SKM-1 treated with dmso at 0.1 percent for 144 hours (cell line): ENCODE measurements at regions not wholly inside any gene's neighbourhood (a gene's known extent, or its start where the extent isn't known, plus 50 kb on each side); places are given as distances from the start of the nearest gene placed in this dataset.

Source experiments
- DNase-seq: peaks from one replicate; lab custom pipeline; 2025; ENCODE audit not compliant: unreplicated experiment; lab: John Stamatoyannopoulos, UW

DNA sequence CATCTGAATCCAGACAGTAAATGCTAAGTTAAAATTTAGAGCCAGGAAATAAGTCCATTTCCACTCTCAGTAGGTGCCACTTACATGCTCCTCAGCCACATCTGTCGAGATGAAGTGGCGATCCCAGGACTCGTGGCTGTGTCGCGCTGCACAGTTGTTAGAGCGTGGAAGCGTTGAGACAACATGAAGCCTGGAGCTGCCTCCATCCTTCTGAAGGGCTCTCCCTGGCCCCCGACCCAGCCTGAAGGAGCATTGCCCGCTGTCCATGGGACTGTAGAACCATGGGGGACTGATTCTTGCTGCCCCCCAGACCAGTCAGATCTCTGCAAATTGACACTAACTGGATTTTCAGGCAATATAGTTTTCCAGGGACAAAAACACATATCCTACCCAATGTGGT is 58.9 kb downstream of the IRX1 start:
- no peak for DNase-seq

DNA sequence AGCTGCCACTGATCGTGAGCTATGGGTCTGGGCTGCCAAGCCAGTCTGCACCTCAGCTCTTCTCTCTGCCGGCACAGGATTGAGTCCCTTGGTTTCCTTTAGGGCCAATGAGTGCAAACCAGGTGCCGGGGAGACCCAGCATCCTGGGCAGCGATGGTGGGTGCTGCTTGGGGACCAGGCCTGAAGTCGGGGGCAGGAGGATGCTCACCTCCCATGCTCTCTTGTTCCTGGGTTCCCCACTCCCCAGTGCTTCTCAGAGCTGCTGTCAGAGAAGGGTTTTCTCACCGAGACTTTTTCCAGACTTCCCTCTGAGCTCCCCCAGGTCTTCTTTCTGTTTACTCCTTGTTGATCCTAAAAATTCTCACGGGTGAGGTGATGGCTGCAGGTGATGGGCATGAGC is 61.2 kb downstream of the IRX1 start:
- no peak for DNase-seq

DNA sequence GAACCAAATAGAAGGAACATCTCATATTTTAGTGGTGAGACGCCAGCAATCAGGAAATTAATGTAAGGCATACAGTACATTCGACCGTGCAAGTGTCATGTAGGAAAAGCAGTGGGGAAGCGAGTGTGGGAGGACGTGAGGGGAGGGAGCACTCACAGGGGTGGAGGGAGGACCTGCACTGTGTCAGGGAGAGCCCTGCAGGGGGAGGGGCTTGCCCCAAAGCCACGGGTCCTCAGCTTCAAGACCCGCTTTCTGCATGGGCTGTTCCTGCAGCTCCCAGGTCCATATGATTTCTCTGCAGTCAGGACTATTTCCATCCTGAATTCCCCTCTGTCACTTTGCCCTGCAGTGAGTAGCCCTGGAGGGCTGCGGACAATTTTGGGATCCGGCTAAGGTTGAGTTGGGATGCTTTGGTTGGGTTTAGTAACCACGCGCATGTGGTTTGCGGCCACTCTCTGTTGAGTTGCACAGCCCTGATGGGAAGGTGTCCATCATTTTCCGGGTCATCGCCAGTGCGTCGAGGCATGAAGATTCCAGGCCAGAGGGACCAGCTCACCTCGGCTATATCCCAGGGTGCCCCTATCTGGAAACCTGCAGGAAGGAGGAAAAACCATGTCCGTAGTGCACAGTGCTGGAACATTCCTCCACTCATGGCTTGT is 61.9 kb downstream of the IRX1 start:
- DNase-seq, result no peak

DNA sequence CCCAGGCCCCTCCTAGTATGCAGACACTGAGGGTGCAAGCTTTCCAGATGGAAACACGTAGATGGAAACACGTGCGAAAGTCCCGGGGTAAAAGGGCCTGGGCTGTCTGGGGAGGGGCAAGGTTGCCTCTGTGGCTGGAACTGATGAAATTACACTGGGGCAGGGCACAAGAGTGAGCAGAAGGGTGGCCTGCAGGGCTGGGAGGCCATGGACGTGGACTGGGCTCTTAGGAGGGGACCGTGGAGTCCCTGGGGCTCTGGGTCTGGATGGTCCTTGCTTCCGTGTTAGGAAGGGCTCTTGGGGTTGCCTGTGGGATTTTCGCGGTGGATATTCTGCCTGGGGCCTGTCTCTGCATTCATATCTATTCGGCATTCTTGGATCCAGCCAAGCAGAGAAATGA is 63.3 kb downstream of the IRX1 start:
- no peak for DNase-seq

DNA sequence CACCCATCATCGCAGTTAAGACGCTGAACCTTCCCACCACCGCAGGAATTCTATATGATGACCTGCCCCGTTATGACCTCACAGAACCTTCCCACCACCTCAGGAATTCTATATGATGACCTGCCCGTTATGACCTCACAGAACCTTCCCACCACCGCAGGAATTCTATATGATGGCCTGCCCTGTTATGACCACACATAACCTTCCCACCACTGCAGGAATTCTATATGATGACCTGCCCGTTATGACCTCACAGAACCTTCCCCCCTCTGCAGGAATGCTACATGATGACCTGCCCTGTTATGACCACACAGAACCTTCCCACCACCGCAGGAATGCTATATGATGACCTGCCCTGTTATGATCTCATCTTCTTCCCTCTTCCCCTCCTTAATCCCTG is 64.3 kb downstream of the IRX1 start:
- no peak for DNase-seq

DNA sequence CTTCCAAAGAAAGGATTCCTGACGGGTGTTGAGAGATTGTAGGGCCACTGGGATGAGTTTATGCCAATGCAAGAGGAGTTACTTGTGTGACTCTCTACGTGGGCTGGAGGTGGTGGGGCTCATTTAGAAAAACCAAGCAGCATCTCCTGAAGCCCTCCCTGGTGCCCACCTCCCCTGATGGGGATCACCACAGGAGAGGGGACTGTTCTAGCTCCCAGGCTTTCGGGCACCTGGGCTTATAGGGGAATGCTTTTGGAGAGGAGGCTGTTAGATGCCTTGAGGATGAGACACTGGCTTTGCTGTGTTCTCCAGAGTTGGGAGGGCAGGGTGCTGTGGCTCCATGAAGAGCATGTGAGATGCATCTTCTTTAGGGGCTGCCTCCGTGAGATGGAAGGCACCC is 65.0 kb downstream of the IRX1 start:
- DNase-seq, result no peak

DNA sequence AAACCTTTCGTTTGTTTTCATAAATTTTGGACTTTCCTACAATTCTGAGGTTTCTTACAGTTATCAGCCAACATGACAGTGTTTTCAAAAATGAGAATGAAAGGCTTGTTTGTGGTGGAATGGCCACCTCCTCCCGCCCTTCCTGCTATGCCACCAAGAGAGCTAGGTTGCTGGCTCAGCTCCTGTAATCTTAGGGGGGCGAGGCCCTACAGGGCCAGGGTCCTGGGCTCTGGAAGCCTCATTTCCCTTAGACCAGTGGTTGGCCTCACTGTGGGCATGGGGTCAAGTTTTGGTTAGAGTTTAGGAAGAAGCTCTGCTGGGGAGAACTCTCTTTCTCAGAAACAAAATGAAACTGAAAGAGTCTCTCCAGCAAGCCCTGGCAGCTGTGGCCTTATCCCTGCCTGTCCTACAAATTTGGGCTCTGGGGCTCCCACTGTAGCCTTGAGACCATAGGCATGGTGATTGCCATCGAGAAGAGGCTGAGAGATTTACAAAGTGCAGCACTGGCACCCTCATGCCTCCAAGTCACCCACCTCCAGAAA is 66.2 kb downstream of the IRX1 start:
- DNase-seq, result no peak

DNA sequence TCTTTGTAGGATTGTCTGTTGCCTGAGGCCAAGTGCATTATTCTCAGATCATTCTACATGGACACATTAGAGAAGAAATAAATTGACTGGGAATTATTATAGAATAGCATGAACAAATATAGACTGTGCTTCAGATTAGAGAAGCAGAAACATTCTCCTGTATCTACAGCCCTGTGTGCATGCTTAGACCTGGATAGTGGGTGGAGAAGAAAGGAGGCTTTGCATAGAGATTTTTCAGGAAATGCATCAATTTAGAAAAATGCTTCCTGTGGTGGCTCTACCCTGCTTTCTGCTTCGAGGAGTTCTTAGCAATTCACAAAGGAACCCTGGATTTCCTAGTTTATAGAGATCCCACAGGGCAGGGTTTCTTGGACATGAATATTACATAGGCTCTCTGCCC is 66.7 kb downstream of the IRX1 start:
- DNase-seq, result no peak

DNA sequence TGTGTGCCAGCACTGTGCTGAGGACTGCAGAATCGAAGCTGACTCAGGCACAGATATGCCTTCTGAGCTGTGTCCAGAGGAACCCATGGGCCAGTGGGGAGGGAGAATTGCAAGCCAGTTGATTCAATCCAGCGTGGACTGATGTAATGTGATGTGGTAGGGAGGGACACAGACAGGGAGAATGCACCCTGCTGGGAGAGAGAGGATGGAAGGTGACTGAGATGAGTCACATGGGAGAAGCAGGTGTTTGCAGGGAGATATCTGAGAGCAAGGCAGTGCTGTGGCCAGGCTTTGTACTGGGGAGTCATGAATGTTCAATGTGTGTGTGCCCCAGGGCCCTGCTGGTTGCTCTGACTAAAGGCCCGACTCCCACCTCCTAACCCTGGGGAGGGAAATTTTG is 75.7 kb downstream of the IRX1 start:
- no peak for DNase-seq

DNA sequence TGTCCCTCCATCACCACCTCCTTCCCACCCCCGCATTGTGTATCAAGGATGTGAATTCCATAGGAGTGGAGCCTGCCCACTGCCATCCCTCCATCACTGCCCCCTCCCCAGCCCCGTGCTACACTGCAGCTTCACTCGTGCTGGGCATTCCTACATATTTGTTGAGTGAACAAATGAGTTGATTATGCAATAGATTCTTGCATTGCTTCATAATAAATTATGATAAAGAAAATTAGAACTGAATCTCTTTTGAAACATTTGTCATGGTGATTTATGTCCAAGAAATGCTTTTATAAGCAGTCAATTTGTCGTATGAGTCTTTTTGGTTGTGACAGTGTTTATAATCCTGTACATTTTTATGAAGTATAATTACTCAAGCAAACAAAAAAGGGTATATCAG is 83.2 kb downstream of the IRX1 start:
- DNase-seq, result no peak

DNA sequence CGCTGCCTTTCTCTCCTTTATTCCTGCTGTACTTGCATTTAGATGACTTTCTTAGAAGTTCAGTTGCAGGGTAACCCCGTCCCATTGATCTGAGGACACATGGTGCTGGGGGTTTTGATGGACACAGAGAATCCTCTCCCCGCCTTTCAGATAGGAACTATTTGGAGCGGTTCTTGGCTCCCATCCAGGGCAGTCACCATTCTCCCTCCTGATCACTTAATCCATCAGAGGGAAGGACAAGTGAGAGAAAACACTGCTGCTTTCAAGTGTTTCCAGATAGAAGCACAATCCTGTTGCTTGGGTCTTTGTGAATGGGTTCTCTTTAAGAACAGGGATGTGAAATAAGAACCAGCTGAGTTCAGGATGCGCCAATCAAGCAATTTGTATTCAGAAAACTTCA is 85.2 kb downstream of the IRX1 start:
- DNase-seq, result no peak

DNA sequence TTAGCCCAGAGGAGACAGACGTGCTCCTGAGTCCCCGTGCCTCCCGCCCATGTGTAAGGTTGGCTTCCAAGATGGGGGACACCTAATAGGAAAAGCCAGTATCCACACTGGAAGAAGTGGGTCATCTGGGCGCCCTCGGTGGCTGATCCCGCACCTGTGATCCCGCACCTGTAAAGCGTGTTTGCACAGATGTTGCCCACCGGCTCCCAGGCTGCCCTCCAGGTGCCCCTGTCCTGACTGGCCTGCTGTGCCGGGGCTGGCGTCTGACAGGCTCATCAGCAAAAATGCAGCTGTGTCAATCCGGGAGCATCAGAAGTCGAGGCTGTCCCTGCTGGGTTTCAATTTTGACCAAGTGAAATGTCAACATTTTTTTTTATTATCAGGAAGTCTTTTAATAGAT is 88.5 kb downstream of the IRX1 start:
- DNase-seq, result no peak

DNA sequence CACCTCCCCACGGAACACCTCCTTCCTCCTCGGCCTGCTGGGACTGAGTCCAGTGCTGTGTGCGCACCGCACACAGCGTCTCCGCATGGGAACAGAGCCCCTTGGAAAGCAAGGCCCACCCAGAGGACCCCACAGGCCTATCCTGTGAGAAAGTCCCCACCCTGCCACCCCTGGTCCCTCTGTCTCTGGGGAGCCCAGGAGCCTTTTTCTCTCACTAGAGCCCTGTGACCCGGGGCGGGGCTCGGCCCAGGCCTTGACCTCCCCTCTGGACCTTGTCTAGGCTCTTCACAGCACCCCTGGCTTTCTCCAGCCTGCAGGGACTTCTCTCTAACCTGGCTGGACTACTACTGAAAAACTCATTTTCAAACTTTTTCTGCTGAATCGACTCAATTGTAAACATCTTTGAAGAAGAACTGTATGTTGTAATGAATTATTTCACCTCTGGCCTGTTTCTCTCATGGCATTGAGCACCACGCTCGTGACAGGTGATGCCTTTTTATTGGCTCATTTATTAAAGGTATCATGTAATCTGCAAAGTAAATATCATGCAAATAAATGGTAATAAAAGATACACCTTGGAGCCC is 89.2 kb downstream of the IRX1 start:
- DNase-seq, result no peak

DNA sequence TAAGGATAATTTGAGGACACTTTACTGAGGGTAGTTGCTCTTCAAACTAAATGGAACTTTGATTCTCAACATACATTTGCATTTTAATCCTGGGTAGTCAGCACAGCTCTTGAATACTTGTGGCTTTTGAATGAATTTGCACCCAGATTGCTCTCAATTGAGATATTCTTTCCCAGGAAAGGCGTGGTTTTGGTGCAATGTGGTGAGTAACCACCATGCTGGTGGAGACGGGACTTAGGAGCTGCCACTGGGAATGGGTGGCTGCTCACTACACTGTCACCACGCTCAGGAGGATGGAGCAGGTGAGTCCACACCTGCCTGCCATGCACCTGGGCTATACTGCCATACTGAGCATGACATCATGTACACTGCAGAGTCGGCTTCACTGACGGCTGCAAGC is 99.2 kb downstream of the IRX1 start:
- DNase-seq, result no peak

DNA sequence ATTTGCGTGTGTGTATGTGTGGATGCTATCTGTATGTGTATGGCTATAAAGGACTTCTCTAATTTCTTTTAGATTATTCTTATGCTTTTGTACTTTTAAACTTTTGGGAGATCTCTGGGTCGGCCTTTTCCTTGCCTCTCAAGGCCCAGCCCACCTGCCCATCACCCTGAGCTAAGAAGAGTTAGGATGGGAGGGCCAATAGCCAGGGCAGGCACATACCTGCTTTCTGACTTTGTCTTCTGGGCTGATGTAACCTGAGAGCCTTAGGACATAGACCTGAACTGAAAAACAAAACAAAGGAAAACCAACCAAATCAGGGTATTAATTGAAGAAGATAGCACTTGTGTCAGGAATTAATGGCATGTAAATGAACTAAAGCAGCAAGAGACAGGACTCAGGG is 100.2 kb downstream of the IRX1 start:
- no peak for DNase-seq

DNA sequence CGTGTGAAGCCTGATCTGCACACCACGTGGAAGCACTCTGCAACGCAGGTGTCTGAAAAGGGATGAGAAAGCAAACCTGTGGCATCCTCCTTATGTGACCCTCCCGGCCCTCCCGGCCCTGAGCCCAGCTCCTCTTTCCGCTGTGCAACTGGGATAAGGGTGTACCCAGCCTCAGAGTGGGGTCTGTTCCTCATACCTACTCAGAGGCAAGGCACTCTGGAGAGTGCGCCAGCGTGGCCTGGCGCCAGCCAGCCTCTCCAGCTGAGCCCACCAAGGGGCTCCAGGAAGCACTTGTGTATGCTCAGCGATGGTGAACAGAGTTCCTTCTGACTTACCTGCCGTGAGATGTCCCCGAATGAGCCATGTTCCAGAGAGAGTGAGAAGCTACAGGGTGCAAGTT is 102.8 kb downstream of the IRX1 start:
- no peak for DNase-seq

DNA sequence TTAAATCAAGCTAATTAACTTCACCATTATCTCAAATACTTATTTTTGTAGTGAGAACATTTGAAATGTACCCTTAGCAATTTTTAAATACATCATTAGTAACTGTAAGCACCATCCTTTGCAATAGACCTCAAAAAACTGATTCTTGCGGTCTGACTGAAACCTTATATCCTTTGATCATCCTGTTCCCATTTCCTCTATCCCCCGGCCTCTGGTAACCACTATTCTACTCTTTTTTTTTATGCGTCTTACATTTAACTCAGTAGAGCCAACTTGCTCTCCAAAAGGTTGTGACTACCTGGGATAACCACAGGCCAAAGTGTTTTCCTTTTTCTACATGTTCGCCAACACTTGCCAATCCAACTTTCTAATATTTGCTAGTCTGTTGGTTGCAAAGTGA is 106.1 kb downstream of the IRX1 start:
- DNase-seq, result no peak

DNA sequence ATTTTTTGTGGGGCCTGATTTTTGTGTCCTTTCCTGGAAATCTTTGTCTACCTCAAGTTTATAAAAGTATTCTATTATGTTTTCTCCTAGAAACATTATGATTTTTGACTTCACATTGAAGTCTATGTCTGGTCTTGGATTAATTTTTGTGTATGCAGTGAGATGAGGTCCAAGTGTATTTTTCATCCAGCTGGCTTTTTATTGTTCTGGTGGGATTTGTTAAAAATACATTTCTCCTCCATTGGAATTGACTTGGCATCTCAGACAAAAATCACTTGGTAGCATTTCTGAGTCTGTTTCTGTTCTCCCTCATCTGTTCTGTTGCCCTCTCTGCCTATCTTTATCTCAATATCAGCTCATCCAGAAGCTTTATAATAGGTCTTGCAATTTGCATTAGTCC is 109.0 kb downstream of the IRX1 start:
- no peak for DNase-seq

DNA sequence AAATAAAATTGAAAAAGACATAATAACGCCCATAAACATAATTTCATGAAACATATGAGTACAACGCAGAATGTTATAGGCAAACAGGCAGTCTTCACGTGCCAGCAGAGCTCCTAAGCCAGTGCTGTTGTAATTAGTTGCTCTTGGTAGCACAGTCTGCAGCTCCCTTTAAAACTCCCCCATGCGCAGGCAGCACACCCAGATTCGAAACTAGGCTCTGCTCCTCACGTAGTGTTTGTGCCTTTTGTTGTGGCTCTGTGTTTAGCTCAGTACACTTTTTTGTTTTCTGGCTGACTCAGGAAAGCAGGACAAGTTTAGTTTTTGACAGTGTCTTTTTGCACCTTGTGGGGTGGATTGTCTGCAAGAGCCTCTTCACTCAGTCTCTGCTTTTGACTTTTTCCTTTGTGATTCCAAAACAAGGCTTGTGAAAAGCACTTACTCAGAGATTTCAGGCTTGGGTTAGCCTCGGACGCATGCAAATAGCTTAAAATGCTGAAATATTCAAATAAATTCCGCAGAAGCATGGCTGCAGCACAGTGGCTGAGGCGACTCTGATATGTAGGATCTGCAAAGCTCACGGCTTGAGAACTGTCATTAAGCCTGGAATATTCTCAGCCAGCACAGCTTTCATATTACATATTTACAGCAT is 113.6 kb downstream of the IRX1 start:
- no peak for DNase-seq

DNA sequence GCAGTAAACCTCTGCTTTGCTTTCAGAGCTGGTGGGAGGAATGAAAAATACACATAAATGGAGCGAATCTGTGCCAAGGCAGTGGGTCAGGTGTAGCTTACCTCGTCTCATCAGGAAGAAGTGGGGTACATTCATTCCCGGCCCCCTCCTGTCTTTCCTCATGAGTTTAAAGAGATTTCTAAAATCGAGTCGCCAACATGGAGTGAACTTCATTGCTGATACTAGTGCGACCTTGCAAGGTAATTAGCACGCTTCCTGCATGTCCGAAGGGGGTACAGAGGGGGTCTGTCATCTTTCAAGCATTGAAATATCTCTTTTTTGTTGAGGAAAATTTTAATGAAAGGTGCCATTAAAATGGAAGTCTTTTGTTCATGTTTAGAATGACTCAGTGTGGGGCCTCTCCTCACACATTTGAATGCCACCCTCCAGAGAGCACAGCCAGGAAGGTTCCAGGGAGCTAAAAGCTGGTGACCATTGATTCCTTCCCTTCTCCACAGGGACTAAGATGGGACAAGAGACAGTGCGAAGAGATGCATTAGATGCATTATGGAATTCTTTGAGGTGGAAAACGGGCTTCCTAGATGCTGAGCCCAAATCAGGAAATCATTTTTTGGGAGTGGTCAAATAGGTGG is 114.2 kb downstream of the IRX1 start:
- DNase-seq, result no peak

DNA sequence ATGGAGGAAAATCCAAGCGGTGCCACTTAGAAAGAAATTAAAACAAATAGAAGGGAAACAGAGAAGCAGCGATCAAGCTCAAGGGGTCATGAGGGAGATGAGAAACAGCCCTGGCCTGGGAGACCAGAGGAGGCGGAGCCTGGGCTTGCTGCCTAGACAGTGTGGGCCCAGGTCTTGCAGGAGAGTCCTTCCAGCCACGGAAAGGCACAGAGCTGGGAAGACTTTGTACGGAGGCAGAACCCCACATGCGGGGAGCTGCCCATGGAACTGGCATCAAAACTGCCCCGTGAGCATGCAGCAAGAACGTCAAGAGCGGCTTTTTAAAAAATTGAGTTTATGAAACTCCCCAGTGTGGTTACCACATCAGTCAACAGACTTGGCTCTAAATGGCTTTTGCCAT is 119.4 kb downstream of the IRX1 start:
- DNase-seq, result no peak

DNA sequence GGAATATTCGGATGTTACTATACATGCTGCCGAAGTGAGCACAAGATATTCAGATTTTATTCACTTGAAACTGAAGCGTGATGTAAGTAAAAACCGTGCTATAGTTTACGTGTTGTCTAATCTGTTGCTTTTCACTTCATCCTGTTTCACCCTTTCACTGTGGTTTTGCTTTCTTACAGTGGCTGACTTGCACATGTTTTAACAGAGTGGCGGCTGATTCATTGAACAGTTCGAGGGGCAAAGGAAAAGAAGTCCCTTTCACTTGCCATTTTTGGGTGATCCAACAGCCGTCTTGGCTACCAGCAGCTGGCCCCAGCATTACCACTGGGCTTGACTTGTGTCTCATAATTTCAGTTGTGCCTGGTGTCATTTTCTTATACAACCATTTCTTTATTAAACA is 134.0 kb downstream of the IRX1 start:
- no peak for DNase-seq
